Fibroblast of lung (primary cell): ENCODE measurements at regions not wholly inside any gene's neighbourhood (a gene's known extent, or its start where the extent isn't known, plus 50 kb on each side); places are given as distances from the start of the nearest gene placed in this dataset.

Experiments used
- CTCF ChIP-seq, 2 donors: IDR thresholded peaks in 1 of 2; conservative IDR thresholded peaks in 1 of 2; 1 replicate in 1 of 2; 2 replicates in 1 of 2; pipeline ENCODE4 v1.5.1; 2011 to 2012; ENCODE audit warnings: low read length in 2 of 2, control low read depth in 1 of 2, inconsistent platforms in 1 of 2, low read depth in 1 of 2, mild to moderate bottlenecking in 1 of 2
- EZH2 ChIP-seq: IDR thresholded peaks from 2 replicates; pipeline ENCODE4 v1.5.1; 2012; ENCODE audit warnings: low read length, control low read depth, mild to moderate bottlenecking; ENCODE audit errors: missing control alignments

- TF ChIP-seq EZH2 (no peak), CTCF (conservative IDR thresholded peaks at IDR 0.05 in 1 of 2, IDR thresholded peaks at IDR 0.05 in 1 of 2; ENCODE audit: low read depth in 1 of 2, low read length in 2 of 2) (no peak)
These were observed 474.2 kb upstream of the ROBO2 start for GRCh38 chr3:76565496-76566210.
